Heart right ventricle (tissue), 16 donors: ENCODE measurements at regions not wholly inside any gene's neighbourhood (a gene's known extent, or its start where the extent isn't known, plus 50 kb on each side); places are given as distances from the start of the nearest gene placed in this dataset.

Experiments used
- ATAC-seq, 8 donors: fragments of 200-7000 bp; cut with Tn5 transposase; one replicate each; pipeline ENCODE4 v1.9.1; 2020; ENCODE audit warnings: mild to moderate bottlenecking in 8 of 8, moderate library complexity in 8 of 8, moderate number of reproducible peaks in 1 of 8
- DNase-seq, 2 donors: peaks; one replicate each; pipeline ENCODE4 v3.0.0-alpha.2; 2020
- H3K27ac ChIP-seq, 10 donors: fragments of 200-600 bp; sonication (generic) in 2 of 10; one replicate each; pipeline versions ENCODE4 v1.5.0 to v1.8.0; 2020 to 2022; ENCODE audit warnings: mild to moderate bottlenecking in 3 of 10
- H3K27me3 ChIP-seq, 7 donors: fragments of 200-600 bp; one replicate each; pipeline ENCODE4 v1.8.0; 2021 to 2022; ENCODE audit warnings: mild to moderate bottlenecking in 2 of 7
- H3K36me3 ChIP-seq, 9 donors: fragments of 200-600 bp; sonication (generic) in 1 of 9; one replicate each; pipeline versions ENCODE4 v1.5.0 to v1.8.0; 2020 to 2022; ENCODE audit warnings: mild to moderate bottlenecking in 2 of 9
- H3K4me1 ChIP-seq, 9 donors: fragments of 200-600 bp; sonication (generic) in 1 of 9; one replicate each; pipeline versions ENCODE4 v1.5.0 to v1.8.0; 2020 to 2022; ENCODE audit warnings: mild to moderate bottlenecking in 4 of 9
- H3K4me3 ChIP-seq, 10 donors: fragments of 200-600 bp; sonication (generic) in 2 of 10; one replicate each; pipeline versions ENCODE4 v1.5.0 to v1.8.0; 2020 to 2022; ENCODE audit warnings: mild to moderate bottlenecking in 7 of 10, moderate library complexity in 2 of 10
- H3K9me3 ChIP-seq, 11 donors: fragments of 200-600 bp in 10 of 11; sonication (generic) in 2 of 11; one replicate each; pipeline versions ENCODE4 v1.5.0 to v1.8.0; 2013 to 2022; ENCODE audit warnings: mild to moderate bottlenecking in 2 of 11, control low read depth in 1 of 11, moderate library complexity in 1 of 11
- CTCF ChIP-seq, 9 donors: fragments of 200-600 bp; sonication (generic) in 2 of 9; IDR thresholded peaks; one replicate each; pipeline versions ENCODE4 v1.5.0 to v1.8.0; 2021 to 2022; ENCODE audit warnings: antibody characterized with exemption in 9 of 9, mild to moderate bottlenecking in 5 of 9, moderate library complexity in 1 of 9
- WGBS, 2 donors: extraction: QIAGEN DNeasy Blood & Tissue Kit; methylation state at CpG; one replicate each; pipeline ENCODE4 v1.1.7; 2013; ENCODE audit warnings: inconsistent platforms in 1 of 2; 5-methylcytosine and 5-hydroxymethylcytosine counted together
- intact Hi-C, 10 donors: fragments of 100-400 bp; cut with DNase I; formaldehyde crosslinking; loops; one replicate each; pipeline versions ENCODE4 v1.11.1 to v1.14.2; 2022
- donor health status: Arrhythmogenic right ventricular cardiomyopathy.
- donor health status: ischemic (EF 13 %, LVEDD 7.1; RV severe dilation, severe dysfunction).
- donor health status: healthy with polysubstance abuse.
- donor health status: DM: no; HTN: yes; CAD: no.
- donor health status: DM: no; HTN: no; CAD: no.
- donor health status: ischemic (EF 25% LVEDD 6.9; RV normal size, moderate dysfunction).
- donor health status: ischemic (EF 25% LVEDD 5.7; RV mildly dilated, moderate dysfunction).
- donor health status: healthy.
- donor health status: DM: yes; HTN: yes; CAD: no.
- donor health status: Ischemic cardiomyopathy.
- donor health status: ischemic (EF 35%, LVEDD 5.7; RV mildly dilated, moderate dysfunction).
- donor health status: nonischemic (EF 11% LVEDD 7.7; RV severe dilation, severe dysfunction).
- donor health status: DM: yes; HTN: yes; CAD: no.
- donor health status: PGD.
- donor health status: ischemic (EF 29% LVEDD 5.4; RV normal size, mild dysfunction).
- donor health status: nonischemic (EF 23%, LVEDD 6.1; RV moderate dilation, normal function).

DNA sequence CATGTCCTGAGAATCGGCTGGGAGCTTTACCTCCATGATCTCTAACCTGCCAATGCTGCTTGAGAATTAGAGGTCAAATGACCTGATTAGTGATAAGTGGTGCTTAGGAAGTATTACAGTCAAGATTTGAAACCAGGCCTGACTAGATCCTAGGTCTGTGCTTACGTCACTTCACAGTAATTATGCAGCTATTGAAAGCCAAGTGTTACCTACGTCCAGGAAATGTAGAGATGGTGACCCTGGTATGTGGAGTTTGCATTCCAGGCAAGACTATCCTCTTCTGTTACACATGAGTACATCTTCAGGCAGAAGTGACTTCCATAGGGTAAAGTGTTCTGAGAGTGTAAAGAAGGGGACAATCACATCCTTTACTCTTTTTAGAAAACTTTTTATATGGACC is 530.4 kb upstream of the TENM4 start:
- Histone ChIP-seq H3K27me3 (peaks cover 0 to 4% (median 0%) of the 10 kb centered on the region in 7 donors), H3K27ac (no peak overlapping the region), H3K4me3 (no peak overlapping the region), H3K4me1 (no peaks in the 10 kb centered on the region), H3K36me3 (no peaks in the 10 kb centered on the region), H3K9me3 (no peaks in the 10 kb centered on the region)
- intact Hi-C loops: no loop called here
- no peak for DNase-seq
- no peak for TF ChIP-seq CTCF (IDR thresholded peaks at IDR 0.05)
- WGBS, 2 donors: 48 to 75% methylated on average over 3 of the region's 3 CpGs
- no peak for ATAC-seq

- ATAC-seq: no peak
- no peak for TF ChIP-seq CTCF (IDR thresholded peaks at IDR 0.05)
- DNase-seq: no peak
- Histone ChIP-seq H3K36me3 (no peaks in the 10 kb centered on the region), H3K4me3 (no peak overlapping the region), H3K9me3 (no peaks in the 10 kb centered on the region), H3K27me3 (no peaks in the 10 kb centered on the region), H3K4me1 (no peaks in the 10 kb centered on the region), H3K27ac (no peak overlapping the region)
- intact Hi-C loops: no loop called here
- WGBS, 2 donors: 22 to 26% methylated on average over 1 of the region's 1 CpG
These were observed 525.8 kb upstream of the TENM4 start for GRCh38 chr11:79966592-79966991.

DNA sequence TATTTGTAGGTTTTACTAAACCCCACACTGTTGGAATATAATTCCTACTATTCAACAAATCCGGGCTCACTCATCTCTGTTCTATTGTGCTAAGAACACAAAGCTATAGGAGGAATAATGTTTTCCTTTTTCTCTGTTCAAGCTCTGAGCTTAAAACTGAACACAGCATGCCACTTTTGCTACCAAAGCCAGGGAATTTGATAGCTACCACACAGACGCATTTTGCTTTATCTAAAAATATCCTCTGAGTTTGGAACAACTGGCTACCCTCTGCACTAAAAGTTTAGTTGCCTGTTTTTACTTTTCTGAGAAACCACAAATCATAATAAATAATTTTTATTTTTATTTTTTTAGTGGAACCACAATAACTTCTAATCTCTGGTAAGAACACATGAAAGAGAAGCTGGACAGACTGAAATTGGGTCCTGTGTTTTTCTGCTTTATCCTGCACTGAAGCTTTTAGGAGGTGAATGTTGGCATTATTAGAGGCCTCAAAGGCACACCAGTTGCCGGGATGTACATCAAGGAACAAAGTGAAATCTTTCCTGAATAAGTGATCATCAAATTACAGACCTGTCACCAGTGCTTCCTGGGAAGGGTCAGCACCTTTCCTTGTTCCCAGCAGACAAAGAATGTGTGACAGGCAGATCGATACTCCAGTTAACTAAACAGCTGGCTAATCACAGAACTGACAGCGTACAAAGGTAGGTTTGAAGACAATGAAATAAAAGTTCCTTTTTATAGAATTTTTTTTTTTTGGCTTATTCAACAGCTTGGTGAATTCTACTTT is 523.2 kb upstream of the TENM4 start:
- ATAC-seq (no peak), DNase-seq (no peak)
- H3K4me1 ChIP-seq: no peaks in the 10 kb centered on the region
- no peaks in the 10 kb centered on the region for H3K27me3 ChIP-seq
- intact Hi-C loops: no loop called here
- no peak for TF ChIP-seq CTCF (IDR thresholded peaks at IDR 0.05)
- no peaks in the 10 kb centered on the region for H3K36me3 ChIP-seq
- H3K27ac ChIP-seq: no peak overlapping the region
- 51 to 59% methylated on average over 5 of the region's 5 CpGs for WGBS, 2 donors
- H3K4me3 ChIP-seq: no peak overlapping the region
- peaks cover 0 to 18% (median 7%) of the 10 kb centered on the region in 11 donors for H3K9me3 ChIP-seq

DNA sequence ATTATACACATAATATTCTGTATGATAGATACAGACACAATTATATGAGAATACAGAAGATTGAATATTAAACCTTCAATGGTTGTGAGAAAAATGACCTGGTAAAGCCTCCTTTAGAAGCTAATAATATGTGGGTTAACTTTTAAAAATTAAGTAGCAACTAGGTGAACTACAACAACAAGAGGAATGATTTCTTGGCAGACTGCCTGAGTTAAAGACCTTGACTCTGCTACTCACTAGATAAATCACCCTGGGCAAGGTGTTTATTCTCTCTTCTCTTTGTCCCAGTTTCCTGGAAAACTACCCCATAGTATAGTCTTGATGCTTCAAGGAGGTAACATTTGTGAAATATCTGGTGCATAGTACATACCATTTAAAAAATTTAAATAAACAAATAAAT is 519.6 kb upstream of the TENM4 start:
- DNase-seq (no peak), ATAC-seq (no peak)
- Histone ChIP-seq H3K36me3 (no peaks in the 10 kb centered on the region), H3K9me3 (peaks cover 0 to 34% (median 10%) of the 10 kb centered on the region in 11 donors), H3K4me3 (no peak overlapping the region), H3K27ac (no peak overlapping the region), H3K4me1 (no peaks in the 10 kb centered on the region), H3K27me3 (no peaks in the 10 kb centered on the region)
- no peak for TF ChIP-seq CTCF (IDR thresholded peaks at IDR 0.05)
- intact Hi-C loops: no loop called here
